H1 (cell line): ENCODE measurements at regions not wholly inside any gene's neighbourhood (a gene's known extent, or its start where the extent isn't known, plus 50 kb on each side); places are given as distances from the start of the nearest gene placed in this dataset.

Source experiments
- CTCF ChIA-PET: fragments of 300-600 bp; sonication (Branson Sonifier 250); formaldehyde crosslinking; loops from one replicate; lab custom pipeline; 2021; ENCODE audit not compliant: partially characterized antibody; lab: Charles Lee
- POLR2A ChIA-PET: fragments of 300-600 bp; sonication (Branson Sonifier 250); formaldehyde crosslinking; loops from one replicate; lab custom pipeline; 2021; ENCODE audit warnings: inconsistent platforms; ENCODE audit not compliant: partially characterized antibody; lab: Charles Lee
- DNase-seq, 2 experiments: peaks; one replicate each; pipeline versions ENCODE4 v3.0.0 to v3.0.0-alpha.2; 2010 to 2022; ENCODE audit warnings: low spot score in 2 of 2, low read depth in 1 of 2, mixed read lengths in 1 of 2
- FAIRE-seq: peaks from 2 replicates; lab custom pipeline; 2011; peaks lifted over from hg19 to GRCh38; lab: Jason Lieb, UNC
- H2AFZ ChIP-seq: 2 replicates; pipeline ENCODE4 v1.8.1; 2012; ENCODE audit warnings: low read length, inconsistent platforms
- H2AK5ac ChIP-seq: 2 replicates; pipeline ENCODE4 v1.6.1; 2013; ENCODE audit warnings: low read depth, low read length
- H2BK120ac ChIP-seq: replicated peaks from 2 replicates; pipeline ENCODE3; 2013; ENCODE audit warnings: low read depth, low read length, inconsistent platforms
- H2BK12ac ChIP-seq: 2 replicates; pipeline ENCODE4 v1.6.1; 2013; ENCODE audit warnings: low read depth, low read length
- H2BK15ac ChIP-seq: 2 replicates; pipeline ENCODE4 v1.6.1; 2013; ENCODE audit warnings: low read length
- H2BK20ac ChIP-seq: 2 replicates; pipeline ENCODE4 v1.6.1; 2013; ENCODE audit warnings: low read length
- H2BK5ac ChIP-seq: 2 replicates; pipeline ENCODE4 v1.6.1; 2013; ENCODE audit warnings: low read depth, low read length
- H3K14ac ChIP-seq: 2 replicates; pipeline ENCODE4 v1.6.1; 2013; ENCODE audit warnings: inconsistent platforms; ENCODE audit not compliant: insufficient read length
- H3K18ac ChIP-seq: 2 replicates; pipeline ENCODE4 v1.6.1; 2013; ENCODE audit warnings: low read length; ENCODE audit errors: extremely low read depth
- H3K23ac ChIP-seq: 2 replicates; pipeline ENCODE4 v1.6.1; 2013; ENCODE audit warnings: inconsistent platforms; ENCODE audit not compliant: insufficient read length
- H3K23me2 ChIP-seq: 2 replicates; pipeline ENCODE4 v1.6.1; 2013; ENCODE audit warnings: low read depth, low read length
- H3K27ac ChIP-seq: 2 replicates; pipeline ENCODE4 v1.6.1; 2011; ENCODE audit warnings: low read depth, low read length, inconsistent platforms
- H3K27me3 ChIP-seq, 4 experiments: replicated peaks in 1 of 4; 1 replicate in 1 of 4; 2 replicates in 3 of 4; pipeline versions ENCODE4 v1.6.1 to v1.8.1; 2011 to 2013; ENCODE audit warnings: low read length in 3 of 4, mild to moderate bottlenecking in 3 of 4, inconsistent platforms in 2 of 4, mixed read lengths in 2 of 4, moderate library complexity in 1 of 4; ENCODE audit not compliant: control insufficient read depth in 3 of 4, insufficient read depth in 3 of 4; ENCODE audit errors: extremely low read depth in 1 of 4
- H3K36me3 ChIP-seq, 4 experiments: 2 replicates each; pipeline versions ENCODE4 v1.6.1 to v1.8.1; 2011 to 2013; ENCODE audit warnings: mild to moderate bottlenecking in 4 of 4, low read length in 3 of 4, moderate library complexity in 2 of 4, control low read depth in 1 of 4, inconsistent platforms in 1 of 4; ENCODE audit not compliant: insufficient read depth in 4 of 4, control insufficient read depth in 2 of 4
- H3K4ac ChIP-seq: replicated peaks from 2 replicates; pipeline ENCODE3; 2013; ENCODE audit warnings: low read length, low read depth, mixed read lengths, inconsistent platforms; ENCODE audit not compliant: insufficient read length
- H3K4me1 ChIP-seq, 4 experiments: replicated peaks in 1 of 4; 1 replicate in 1 of 4; 2 replicates in 3 of 4; pipeline versions ENCODE4 v1.6.1 to v1.8.1; 2011 to 2013; ENCODE audit warnings: low read length in 3 of 4, inconsistent platforms in 2 of 4, mixed read lengths in 1 of 4; ENCODE audit not compliant: insufficient read depth in 4 of 4, control insufficient read depth in 3 of 4
- H3K4me2 ChIP-seq, 2 experiments: 2 replicates each; pipeline versions ENCODE4 v1.6.1 to v1.8.1; 2011 to 2013; ENCODE audit warnings: low read depth in 2 of 2, low read length in 2 of 2, control low read depth in 1 of 2, inconsistent platforms in 1 of 2, mild to moderate bottlenecking in 1 of 2; ENCODE audit not compliant: insufficient read depth in 1 of 2
- H3K4me3 ChIP-seq, 4 experiments: fragments of 200-600, 300-600 bp in 1 of 4; sonication (generic), shearing (Covaris generic), sonication (Bioruptor Twin) in 1 of 4; 2 replicates each; pipeline versions ENCODE4 v1.5.1 to v1.8.1; 2011 to 2016; ENCODE audit warnings: low read length in 4 of 4, low read depth in 3 of 4, control low read depth in 2 of 4, inconsistent platforms in 2 of 4, mild to moderate bottlenecking in 2 of 4, mixed read lengths in 1 of 4, moderate library complexity in 1 of 4; ENCODE audit not compliant: insufficient read depth in 2 of 4; ENCODE audit errors: extremely low read depth in 1 of 4
- H3K56ac ChIP-seq: replicated peaks from 2 replicates; pipeline ENCODE3; 2013; ENCODE audit warnings: low read depth, mild to moderate bottlenecking, mixed read lengths, low read length, inconsistent platforms; ENCODE audit not compliant: insufficient read length
- H3K79me1 ChIP-seq: 2 replicates; pipeline ENCODE4 v1.6.1; 2013; ENCODE audit warnings: low read depth, low read length, control low read depth
- H3K79me2 ChIP-seq, 2 experiments: 2 replicates each; pipeline versions ENCODE4 v1.6.1 to v1.8.1; 2012 to 2013; ENCODE audit warnings: low read length in 2 of 2, mild to moderate bottlenecking in 2 of 2, inconsistent platforms in 1 of 2; ENCODE audit not compliant: insufficient read depth in 2 of 2, control insufficient read depth in 1 of 2
- H3K9ac ChIP-seq, 4 experiments: replicated peaks in 1 of 4; 1 replicate in 1 of 4; 2 replicates in 3 of 4; pipeline versions ENCODE4 v1.6.1 to v1.8.1; 2011 to 2013; ENCODE audit warnings: low read depth in 3 of 4, low read length in 3 of 4, control low read depth in 2 of 4, mild to moderate bottlenecking in 2 of 4, moderate library complexity in 2 of 4, inconsistent platforms in 1 of 4; ENCODE audit errors: extremely low read depth in 1 of 4
- H3K9me3 ChIP-seq, 2 experiments: 2 replicates each; pipeline versions ENCODE4 v1.6.1 to v1.8.1; 2012 to 2013; ENCODE audit warnings: mild to moderate bottlenecking in 2 of 2, moderate library complexity in 2 of 2, control low read depth in 1 of 2, inconsistent platforms in 1 of 2, low read depth in 1 of 2, low read length in 1 of 2, mixed read lengths in 1 of 2; ENCODE audit not compliant: insufficient read depth in 2 of 2
- H4K20me1 ChIP-seq, 2 experiments: replicated peaks in 1 of 2; 2 replicates each; pipeline versions ENCODE3 to v1.8.1; 2011 to 2013; ENCODE audit warnings: inconsistent platforms in 2 of 2, low read length in 2 of 2, mild to moderate bottlenecking in 1 of 2; ENCODE audit not compliant: insufficient read depth in 2 of 2, control insufficient read depth in 1 of 2
- H4K5ac ChIP-seq: 2 replicates; pipeline ENCODE4 v1.6.1; 2013; ENCODE audit warnings: low read length, low read depth, mixed read lengths, inconsistent platforms; ENCODE audit not compliant: insufficient read length
- H4K8ac ChIP-seq: 2 replicates; pipeline ENCODE4 v1.8.0; 2013; ENCODE audit warnings: mild to moderate bottlenecking, moderate library complexity, low read length, inconsistent platforms; ENCODE audit not compliant: insufficient read depth; ENCODE audit errors: extremely low read depth
- H4K91ac ChIP-seq: replicated peaks from 2 replicates; pipeline ENCODE3; 2013; ENCODE audit warnings: low read length, mixed read lengths, inconsistent platforms; ENCODE audit not compliant: insufficient read length
- CBX8 ChIP-seq: fragments of 300-800, 300-1000 bp; sonication (generic); IDR thresholded peaks from 2 replicates; pipeline ENCODE4 v1.7.1; 2016; ENCODE audit warnings: low read depth, low read length, borderline replicate concordance
- CREB1 ChIP-seq: IDR thresholded peaks from 2 replicates; pipeline ENCODE4 v1.6.1; 2012; ENCODE audit warnings: inconsistent platforms
- EGR1 ChIP-seq: IDR thresholded peaks from 2 replicates; pipeline ENCODE4 v1.6.1; 2011; ENCODE audit warnings: low read depth, low read length, borderline replicate concordance
- POLR2AphosphoS5 ChIP-seq: IDR thresholded peaks from 2 replicates; pipeline ENCODE4 v1.6.1; 2011; ENCODE audit warnings: low read depth, low read length
- RAD21 ChIP-seq, 2 experiments: IDR thresholded peaks in 1 of 2; conservative IDR thresholded peaks in 1 of 2; 2 replicates each; pipeline ENCODE4 v1.6.1; 2011; ENCODE audit warnings: low read depth in 2 of 2, low read length in 2 of 2, improper control_type of control experiment in 1 of 2, inconsistent platforms in 1 of 2, mild to moderate bottlenecking in 1 of 2, moderate library complexity in 1 of 2
- RFX5 ChIP-seq: IDR thresholded peaks from 2 replicates; pipeline ENCODE4 v1.6.1; 2011; ENCODE audit warnings: low read depth, low read length, improper control_type of control experiment, borderline replicate concordance
- SIRT6 ChIP-seq: IDR thresholded peaks from one replicate; pipeline ENCODE4 v1.7.1; 2012; ENCODE audit warnings: low read length, inconsistent platforms
- SIX5 ChIP-seq: IDR thresholded peaks from 2 replicates; pipeline ENCODE4 v1.6.1; 2011; ENCODE audit warnings: mild to moderate bottlenecking, low read depth, low read length
- SRF ChIP-seq: IDR thresholded peaks from 2 replicates; pipeline ENCODE4 v1.6.1; 2011; ENCODE audit warnings: mild to moderate bottlenecking, low read depth, low read length, moderate library complexity
- TAF7 ChIP-seq: optimal IDR thresholded peaks from 2 replicates; pipeline ENCODE3; 2011; ENCODE audit warnings: low read depth, mild to moderate bottlenecking, inconsistent platforms, low read length, moderate library complexity, borderline replicate concordance
- TCF12 ChIP-seq: IDR thresholded peaks from 2 replicates; pipeline ENCODE4 v1.6.1; 2011; ENCODE audit warnings: low read depth, mild to moderate bottlenecking, low read length
- YY1 ChIP-seq: IDR thresholded peaks from 2 replicates; pipeline ENCODE4 v1.6.1; 2011; ENCODE audit warnings: low read depth, mild to moderate bottlenecking, low read length

DNA sequence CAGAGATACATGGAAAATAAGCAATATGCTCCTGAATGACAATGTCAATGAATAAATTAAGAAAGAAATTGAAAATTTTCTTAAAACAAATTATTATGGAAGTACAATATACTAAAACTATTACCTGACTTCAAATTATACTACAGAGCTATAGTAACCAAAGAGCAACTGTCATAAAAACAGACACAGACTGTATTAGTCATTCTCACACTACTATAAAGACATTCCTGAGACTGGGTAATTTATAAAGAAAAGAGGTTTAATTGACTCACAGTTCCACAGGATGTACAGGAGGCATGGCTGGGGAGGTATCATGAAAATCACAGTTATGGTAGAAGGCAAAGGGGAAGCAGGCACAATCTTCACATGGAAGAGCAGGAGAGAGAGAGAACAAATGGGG is 60.0 kb upstream of the CYSLTR1 start:
- Histone ChIP-seq H4K5ac (no peak overlapping the region), H2BK20ac (no peak overlapping the region), H3K4me3 (no peak overlapping the region), H3K79me1 (no peaks in the 10 kb centered on the region), H3K14ac (no peak overlapping the region), H4K8ac (no peak overlapping the region), H2BK5ac (no peak overlapping the region), H3K27me3 (no peaks in the 10 kb centered on the region), H4K91ac (no peak overlapping the region), H3K4me2 (no peak overlapping the region), H3K23ac (no peak overlapping the region), H2BK12ac (no peak overlapping the region), H3K79me2 (no peaks in the 10 kb centered on the region), H3K9ac (no peak overlapping the region), H3K18ac (no peak overlapping the region), H3K4ac (no peak overlapping the region), H3K27ac (no peak overlapping the region), H3K56ac (no peak overlapping the region), H3K4me1 (no peaks in the 10 kb centered on the region), H4K20me1 (no peaks in the 10 kb centered on the region), H3K36me3 (no peaks in the 10 kb centered on the region), H2AK5ac (no peak overlapping the region), H2BK15ac (no peak overlapping the region), H3K23me2 (no peaks in the 10 kb centered on the region), H3K9me3 (peaks cover 8 to 10% of the 10 kb centered on the region in 2 experiments; a peak in 2 of 4 replicates), H2BK120ac (no peak overlapping the region), H2AFZ (no peak overlapping the region)
- ChIA-PET CTCF (interaction anchor here (0.5 kb wide), 1 partner anchor 10 kb away, joined by 3 read pairs; no protein-coding TSS in a partner anchor), POLR2A (no interaction called here)
- DNase-seq (no peak), FAIRE-seq (no peak)
- TF ChIP-seq RFX5 (no peak), SRF (no peak), YY1 (no peak), CREB1 (no peak), SIX5 (no peak), EGR1 (no peak), SIRT6 (no peak), TCF12 (no peak), TAF7 (no peak), RAD21 (IDR thresholded peaks at IDR 0.05 in 1 of 2, conservative IDR thresholded peaks at IDR 0.05 in 1 of 2; ENCODE audit: low read depth in 2 of 2, low read length in 2 of 2) (no peak), POLR2AphosphoS5 (no peak), CBX8 (no peak)
